ENCODE measurements at regions not wholly inside any gene's neighbourhood (a gene's known extent, or its start where the extent isn't known, plus 50 kb on each side); places are given as distances from the start of the nearest gene placed in this dataset.

DNA sequence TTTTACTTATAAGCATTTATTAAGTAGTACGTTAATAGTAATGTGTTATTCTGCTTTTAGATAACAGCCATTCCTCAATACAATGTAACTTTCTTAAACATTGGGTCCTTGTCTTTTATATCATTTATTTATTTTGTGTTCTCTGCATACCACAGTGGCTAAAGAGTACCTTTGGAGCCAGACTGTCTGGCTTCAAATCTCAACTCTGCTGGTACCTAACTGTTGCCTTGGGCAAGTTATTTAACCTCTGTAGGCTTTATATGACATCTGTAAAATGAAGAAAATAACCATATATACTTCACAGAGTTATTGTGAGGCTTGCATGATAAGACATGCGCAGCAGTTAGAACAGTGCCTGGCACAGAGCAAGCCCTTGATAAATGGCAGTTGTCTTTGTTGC is 397.6 kb downstream of the MDFIC start:
- TF ChIP-seq CTCF (IDR thresholded peaks at IDR 0.05) (no peak), POLR2A (IDR thresholded peaks at IDR 0.05) (no peak)
